HG02588 (cell line): ENCODE measurements at regions not wholly inside any gene's neighbourhood (a gene's known extent, or its start where the extent isn't known, plus 50 kb on each side); places are given as distances from the start of the nearest gene placed in this dataset.
A peak's percentile ranks its signal among the peaks of the same experiment; 100 is the strongest.

Experiments used
- ATAC-seq: cut with Tn5 transposase; IDR thresholded peaks from one replicate; pipeline ENCODE4 v1.9.1; 2021; ENCODE audit warnings: mild to moderate bottlenecking, moderate library complexity; ENCODE audit not compliant: unreplicated experiment

DNA sequence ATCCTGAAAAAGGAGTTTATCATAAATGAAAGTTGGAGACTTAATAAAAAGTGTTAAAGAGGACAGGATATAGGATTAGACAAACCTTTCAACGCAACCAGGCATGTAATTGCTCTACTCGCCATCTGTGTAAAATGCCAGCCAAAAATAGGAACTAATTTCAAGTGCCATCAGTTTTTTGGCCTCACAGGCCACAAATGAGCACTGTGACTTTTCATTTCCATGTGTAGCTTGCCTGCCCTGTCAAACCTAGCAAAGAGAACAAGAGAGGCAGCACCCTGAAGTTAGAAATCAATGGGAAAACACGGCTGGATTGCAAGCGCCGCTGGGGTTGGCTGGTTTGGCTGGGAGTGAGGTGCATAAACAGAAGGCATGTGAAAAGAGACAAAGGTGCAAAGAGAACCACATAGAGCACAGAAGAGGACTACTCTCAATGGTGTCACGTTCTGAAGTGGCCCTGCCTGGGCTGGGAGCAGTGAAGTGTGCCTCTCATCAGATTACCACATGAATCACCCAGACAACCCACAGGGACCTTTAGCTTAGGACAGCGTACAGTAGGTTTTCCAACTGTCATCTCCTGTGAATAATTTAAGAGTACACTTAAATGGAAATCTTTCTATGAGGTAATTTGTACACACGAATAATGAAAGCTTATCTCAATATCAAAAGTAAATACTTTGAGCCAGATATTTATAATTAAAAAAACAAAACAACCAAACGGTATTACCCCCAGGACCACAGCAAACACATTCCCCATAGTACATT is 78.0 kb upstream of the NHSL1 start:
- ATAC-seq = no peak

DNA sequence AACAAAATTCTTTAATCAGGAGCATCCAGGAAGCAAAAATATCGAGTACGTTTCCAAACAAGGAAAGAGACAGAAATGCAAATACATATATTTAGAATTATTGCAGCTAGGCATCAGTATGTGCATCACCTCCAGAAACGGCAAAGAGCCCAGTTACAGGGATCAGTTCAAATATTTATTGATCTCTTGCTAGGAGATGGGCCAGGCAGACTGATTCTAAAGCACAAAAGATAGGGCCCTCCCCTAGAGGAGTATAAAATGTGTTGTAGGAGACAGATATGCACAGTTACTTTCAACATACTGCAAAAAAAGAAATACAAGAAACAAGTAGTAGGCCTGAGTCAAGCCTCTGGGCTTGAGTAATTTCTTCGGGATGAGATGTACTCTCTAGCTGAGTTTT is 80.7 kb upstream of the NHSL1 start:
- ATAC-seq = no peak

DNA sequence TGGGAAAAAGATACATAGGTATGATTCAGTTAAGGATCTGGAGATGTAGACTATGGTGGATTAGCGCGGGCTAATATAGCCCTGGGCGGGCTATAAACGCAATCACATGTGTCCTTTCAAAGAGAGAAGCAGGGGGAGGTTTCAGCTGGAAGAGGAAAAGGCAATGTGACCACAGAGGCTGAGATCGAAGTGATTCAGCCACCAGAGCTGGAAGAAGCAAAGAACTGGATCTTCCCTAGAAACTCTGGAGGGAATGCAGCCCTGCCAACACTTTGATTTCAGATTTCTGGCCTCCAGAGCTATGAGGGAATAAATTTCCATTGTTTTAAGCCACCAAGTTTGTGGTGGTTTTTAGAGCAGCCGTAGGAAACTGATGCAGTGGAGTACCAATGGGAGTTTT is 81.5 kb upstream of the NHSL1 start:
- ATAC-seq = no peak

DNA sequence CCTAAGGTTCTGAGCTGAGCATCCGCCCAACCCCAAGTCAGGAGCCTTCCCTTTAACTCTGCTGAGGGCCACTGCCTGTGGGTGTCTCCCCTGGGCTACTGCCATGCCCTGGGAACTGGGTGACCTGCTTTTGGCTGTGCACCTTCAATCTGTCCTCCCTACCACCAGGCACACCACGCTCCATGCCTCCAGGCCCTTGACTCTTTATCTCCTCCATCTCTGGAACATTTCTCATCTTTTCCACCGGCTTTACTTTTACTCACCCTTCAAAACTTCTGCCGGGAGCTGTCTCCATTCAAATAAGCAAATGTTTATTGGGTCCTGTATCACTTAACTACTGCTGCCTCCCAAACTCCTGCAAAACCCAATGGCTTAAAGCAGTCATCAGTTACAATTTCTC is 83.3 kb upstream of the NHSL1 start:
- no peak for ATAC-seq

DNA sequence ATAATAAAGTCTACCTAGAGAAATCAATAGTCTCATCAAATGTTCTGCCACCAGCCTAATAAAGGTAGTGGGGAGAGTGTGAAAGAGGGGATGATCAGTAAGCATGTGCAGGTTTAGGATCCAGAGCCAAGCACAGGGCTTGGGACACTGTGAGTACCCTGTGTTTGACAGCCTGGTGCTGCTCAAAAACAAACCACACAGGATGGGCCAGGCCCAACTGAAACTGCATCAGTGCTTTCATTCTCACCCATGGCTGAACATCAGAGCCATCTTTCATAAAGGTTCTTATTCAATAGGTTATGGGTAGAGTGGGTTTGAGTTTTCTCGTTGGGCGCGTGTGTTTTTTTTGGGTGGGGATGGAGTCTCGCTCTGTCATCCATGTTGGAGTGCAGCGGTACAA is 87.3 kb upstream of the NHSL1 start:
- no peak for ATAC-seq

DNA sequence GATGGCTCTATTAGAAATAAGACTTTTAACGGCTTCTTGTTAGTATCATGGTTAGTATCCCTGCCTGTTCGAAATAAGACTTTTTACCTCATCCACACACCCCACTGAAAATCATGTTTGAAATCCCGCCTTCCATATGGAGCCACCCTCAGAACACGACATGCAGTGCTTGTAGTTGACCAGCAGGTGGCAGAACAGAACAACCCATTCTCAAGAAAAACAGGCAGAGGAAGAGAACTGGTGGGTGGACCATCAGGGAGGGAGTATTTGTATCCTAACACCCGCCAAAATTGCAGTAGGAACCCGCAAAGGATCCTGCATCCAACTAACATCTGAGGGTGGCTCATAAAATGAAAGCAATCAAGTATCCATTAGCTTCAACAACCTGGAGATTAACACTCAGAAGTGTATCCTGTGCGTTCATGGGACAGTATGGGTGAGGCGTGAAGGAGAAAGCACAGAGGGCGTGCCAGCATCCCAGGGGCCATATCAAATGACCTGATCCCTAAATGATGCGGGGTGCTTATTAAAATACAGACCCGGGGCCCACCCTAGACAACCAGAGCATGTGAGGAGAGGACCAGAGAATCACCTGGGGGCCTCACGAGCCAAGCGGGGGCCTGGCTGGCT is 89.6 kb upstream of the NHSL1 start:
- ATAC-seq = no peak

DNA sequence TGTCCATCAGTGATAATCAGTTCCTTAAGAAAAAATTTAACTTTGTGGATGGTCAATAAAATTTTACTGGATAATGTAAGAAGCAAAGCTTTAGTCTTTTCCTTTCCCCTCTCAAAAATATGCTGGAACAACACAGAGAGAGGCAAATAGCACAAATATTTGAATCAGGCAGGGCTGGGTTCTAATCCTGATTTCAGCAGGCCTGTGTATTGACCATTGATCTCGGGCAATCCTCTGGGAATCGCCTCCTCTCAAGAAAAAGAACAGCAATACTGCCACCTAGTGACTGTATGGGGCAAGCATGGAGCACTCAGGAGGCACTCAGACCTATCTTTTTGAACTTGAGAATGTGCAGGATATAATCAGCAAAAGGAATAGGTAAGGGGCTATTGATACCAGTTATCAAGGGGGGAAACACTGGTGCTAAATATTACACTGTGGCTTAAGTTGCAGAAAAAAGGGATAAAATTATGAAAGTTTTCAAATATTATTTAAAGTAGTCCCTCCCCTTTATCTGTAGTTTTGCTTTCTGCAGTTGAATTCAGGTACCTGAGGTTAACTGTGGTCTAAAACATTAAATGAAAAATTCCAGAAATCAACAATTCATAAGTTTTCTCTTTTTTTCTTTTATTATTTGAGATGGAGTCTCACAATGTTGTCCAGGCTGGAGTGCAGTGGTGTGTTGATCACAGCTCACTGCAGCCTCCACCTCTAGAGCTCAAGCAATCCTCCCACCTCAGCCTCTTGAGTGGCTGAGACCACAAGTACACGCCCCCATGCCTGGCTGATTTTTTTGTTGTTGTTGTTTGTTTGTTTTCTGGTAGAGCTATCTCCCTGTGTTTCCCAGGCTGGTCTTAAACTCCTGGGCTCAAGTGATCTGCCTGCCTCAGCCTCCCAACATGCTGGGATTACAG is 91.8 kb upstream of the NHSL1 start:
- no peak for ATAC-seq

DNA sequence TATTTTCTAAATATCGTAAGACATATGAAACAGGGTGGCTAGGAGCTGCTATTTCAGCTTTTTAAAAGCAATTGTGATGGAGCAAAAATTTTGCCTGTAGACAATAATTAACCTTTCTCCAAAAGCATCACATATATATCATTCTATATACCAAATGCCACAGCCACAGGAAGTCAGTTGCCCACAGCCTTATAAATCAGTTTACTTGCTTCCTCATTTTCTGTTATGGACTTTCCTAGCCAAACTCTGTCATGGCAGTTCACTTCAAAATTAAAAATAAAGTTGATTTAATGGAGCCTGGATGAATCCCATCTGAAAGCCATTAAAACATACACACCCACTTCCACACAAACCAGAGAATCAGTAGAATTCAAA is 93.4 kb upstream of the NHSL1 start:
- ATAC-seq = peak; percentile 65

DNA sequence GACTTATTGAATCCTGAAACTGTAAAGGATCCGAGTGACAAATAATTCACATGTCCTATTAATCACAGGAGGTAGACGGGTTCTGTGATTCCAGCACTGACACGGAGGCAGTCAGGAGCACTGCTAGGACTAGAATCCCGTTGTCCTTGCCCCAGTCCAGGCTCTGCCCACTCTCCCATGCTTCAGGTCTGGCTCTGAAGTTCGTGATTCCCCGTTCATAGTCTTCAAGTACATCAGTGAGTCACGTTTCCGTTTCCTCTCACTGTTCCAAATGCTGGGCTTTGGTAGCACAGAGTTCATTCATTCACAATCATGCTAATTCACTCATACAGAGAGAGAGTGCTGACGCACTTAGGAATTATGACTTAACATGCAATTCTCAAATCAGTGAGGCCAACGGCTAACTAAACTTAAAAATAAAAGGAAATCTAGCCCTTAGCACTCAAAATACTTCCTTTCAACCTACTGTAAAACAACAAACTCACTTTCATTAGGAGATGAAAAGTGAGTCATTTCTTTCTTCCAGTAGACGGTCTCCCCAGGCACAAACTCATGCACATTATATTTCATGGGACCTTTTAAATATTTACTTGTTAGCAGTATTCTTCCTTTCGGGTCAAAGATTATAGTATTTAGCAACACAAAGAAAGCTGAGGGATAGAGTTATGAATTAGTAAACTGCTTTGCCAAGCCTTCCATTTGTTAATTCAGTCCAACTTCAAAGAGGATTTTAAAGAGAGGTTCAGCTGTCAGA is 94.0 kb upstream of the NHSL1 start:
- peak; percentile 77 for ATAC-seq

DNA sequence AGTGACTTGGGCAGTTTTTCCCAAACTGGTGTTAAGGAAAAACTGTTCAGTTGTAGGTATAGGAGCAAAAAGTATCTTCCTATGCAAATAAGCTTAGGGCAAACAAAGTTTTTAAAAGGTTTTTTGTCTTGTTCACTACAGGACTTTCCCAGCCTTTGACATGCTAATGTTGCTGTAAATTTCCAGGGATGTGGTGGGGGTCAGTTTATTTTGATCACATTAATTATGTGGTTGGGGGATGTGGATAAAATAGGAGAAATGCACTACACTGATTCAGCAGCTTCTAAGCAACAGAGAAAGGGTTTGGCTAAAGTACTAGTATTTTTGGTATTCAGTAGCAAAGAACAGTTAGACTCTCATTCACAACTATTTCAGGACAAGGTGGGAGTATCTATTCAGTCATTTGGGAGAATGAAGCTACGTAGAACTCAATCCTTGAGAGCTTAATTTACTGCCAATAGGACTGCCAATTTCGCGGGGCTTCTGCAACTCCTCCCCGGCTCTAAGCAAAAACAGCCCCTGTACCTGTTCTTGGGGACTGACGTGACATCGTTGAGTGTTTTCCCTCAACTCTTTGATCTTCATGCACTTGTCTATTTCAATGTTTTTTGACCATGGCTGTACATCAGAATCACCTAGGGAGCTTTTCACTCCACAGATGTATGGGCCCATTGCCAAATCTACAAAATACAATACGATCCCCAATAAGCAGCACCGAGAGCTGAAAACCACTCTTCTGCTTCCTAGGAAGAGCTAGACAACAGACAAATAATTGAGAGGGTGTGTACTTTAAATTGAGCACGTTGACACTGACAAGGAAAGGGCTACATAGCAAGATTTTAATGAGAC is 94.8 kb upstream of the NHSL1 start:
- ATAC-seq = no peak

DNA sequence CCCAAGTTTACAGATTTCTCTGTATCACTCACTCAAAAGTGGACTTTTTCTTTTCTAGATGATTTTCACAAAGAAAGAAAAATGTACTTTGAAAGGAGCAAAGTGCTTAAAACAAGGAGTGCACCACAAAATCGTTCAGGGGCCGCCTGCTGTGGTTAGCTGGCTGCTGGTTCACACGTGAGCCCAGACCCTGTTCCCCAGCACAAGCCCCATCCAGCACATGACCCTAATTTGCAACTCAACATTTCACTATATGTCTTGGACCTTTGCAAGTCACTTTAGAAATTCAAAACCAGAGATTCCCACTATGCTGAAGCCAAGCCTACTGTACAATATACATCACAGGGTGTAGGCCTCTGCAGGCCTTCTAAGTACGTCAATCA is 95.5 kb upstream of the NHSL1 start:
- no peak for ATAC-seq

DNA sequence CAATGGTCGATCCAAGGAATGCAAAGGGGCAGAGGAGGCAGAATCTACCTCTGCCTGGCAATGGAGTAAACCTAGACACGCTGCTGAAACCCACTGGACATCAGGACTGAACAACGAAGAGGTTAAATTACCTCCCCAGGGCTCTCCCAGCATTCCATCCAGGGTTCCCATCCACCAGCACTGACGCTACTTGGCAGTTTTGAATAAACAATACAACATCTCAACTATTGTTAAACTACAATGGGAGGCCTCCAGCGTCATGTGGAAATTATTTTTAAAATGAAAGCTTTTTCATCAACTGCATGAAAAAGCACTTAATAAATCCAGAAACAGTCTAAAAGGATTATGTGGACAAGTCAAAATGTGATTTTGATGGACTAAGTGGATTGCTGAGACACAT is 96.8 kb upstream of the NHSL1 start:
- ATAC-seq = no peak

DNA sequence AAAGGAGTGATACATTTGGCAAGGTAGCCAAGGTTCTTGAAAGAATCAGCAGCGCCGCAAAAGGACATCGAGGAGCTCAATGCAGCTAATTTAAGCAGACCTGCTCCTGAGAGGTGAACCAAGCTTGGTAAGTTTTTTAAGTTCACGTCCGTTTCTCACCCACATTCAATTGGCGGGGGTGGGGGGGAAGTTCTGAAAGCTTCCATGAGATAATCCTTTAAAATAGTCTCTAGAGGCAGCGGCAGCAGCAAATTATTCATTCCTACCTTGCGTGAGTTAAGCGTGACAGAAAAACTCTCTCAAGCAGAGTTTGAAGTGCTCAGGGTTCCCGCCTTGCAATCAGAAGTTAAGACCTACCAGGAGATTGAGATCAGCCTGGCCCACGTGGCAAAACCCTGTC is 97.3 kb upstream of the NHSL1 start:
- no peak for ATAC-seq

DNA sequence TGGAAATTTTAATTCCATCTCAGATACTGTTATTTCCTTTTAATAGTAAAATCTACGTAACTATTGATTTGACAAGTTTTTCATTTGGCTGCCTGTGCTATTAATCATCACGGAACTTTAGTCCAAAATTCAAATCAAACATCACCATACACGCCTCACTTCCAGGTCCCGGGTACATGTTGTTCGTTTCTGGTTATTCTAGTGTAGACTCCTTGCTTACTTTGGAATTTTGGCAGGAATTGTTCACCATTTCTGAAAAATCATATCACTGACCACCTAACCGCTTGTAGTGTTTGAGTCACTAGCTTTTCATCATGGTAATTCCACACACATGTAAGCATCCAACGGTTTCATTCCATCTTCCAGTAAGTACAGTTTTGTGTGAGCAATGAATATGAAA is 98.0 kb upstream of the NHSL1 start:
- no peak for ATAC-seq

DNA sequence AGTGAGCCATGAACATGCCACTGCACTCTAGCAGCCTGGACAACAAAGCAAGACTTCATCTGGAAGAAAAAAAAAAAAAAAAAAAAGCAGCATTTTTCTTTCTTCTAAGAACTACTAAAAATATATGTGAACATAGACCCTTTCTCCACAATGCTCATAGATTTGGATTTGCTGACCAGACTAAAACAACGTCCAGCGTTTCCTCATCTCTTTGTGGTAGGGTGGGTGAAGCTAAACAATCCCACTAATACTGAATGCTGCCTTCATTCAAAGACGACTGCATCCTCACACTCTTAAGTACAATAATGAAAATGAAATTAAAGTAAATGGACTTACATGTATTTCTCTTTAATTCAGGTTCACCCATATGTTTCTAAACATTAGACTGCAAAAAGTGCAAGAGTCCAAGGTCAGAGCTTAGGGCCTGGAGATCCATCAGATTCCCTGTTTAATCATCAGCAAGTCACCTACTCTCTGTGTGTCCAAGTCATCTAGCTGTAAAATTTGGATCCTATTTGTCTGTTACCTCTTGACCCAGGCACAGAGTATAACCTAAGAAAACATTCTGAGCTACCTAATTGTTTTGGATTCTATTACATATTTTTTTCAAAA is 99.4 kb upstream of the NHSL1 start:
- no peak for ATAC-seq

DNA sequence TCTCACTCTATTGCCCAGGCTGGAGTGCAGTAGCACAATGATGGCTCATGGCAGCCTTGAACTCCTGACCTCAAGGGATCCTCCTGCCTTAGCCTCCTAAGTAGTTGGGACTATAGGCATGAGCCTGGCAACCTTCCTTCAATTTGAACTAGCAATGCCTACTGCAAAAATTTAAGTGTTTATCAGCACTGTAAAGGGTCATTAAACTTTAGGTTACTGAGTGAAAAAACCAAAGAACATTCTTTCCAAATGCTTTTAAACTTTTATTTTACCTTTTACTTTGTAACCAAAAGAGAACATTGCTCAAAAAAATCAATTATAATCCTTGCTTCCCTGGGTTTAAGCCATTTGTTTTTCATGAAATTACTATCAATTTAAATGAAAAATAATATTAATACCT is 101.0 kb upstream of the NHSL1 start:
- no peak for ATAC-seq

DNA sequence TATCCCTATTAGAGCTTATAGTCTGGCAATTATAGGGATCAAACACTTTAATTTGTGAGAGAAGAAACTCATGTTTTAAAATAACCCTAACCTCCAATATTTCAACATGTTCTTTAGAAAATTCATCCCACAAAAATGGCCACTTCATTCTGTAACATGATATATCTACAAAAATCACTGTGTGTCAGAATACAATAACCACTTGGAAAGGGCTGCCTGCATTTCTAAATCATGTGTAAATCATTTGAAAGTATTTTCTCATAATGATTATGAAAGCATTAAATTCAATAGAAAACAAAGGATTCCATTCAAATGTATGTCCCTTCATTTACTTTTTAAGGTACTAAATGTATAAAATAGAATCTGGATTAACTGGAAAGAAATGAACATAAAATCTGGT is 101.4 kb upstream of the NHSL1 start:
- ATAC-seq = no peak

DNA sequence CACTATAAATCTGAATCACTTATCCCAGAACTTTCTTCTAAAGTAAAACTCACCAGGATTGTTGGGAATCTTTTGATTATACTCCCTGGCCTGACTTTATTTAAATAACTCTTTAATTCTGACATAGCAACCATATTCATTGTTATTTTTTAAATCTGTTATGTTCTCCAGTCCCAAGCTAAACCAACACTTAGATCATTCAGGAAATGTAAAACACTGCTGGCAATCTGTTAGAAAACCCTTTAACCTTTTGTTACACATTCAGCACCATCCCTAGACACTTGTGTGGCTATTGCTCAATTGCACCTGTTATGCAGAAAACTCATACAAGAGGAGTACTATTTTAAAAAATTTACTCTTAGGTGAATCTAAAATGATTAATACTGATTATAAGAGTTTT is 101.8 kb upstream of the NHSL1 start:
- ATAC-seq = no peak

DNA sequence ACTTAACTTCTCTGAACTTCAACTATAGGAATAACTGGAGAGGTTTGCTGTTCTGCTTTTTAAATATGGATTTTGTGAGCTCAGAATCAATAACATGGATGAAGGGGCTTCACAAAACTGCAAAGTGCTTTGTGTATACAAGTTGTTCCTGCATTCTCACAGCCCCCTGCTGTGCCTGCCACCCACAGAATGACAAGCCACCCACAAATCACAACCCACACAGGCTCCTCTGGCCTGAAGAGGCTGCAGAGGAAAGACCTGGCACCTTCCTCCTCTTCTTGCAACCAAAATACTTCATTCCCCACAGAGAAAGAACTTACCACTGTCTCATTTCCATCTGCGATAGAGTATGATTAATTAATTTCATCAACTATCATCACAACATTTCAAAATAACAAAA is 106.7 kb upstream of the NHSL1 start:
- ATAC-seq = no peak
